Neural cell (in vitro differentiated cells): ENCODE measurements at regions not wholly inside any gene's neighbourhood (a gene's known extent, or its start where the extent isn't known, plus 50 kb on each side); places are given as distances from the start of the nearest gene placed in this dataset.

ENCODE experiments used
- H2AFZ ChIP-seq: fragments of 200-600, 300-800 bp; sonication (generic), shearing (Covaris generic); 2 replicates; pipeline ENCODE4 v1.6.0; 2014; ENCODE audit warnings: low read depth, mild to moderate bottlenecking, antibody characterized with exemption, low read length, moderate library complexity
- H3F3A ChIP-seq: fragments of 200-600 bp; shearing (Covaris generic); 2 replicates; pipeline ENCODE4 v1.6.1; 2016; ENCODE audit warnings: mild to moderate bottlenecking, moderate library complexity, mixed read lengths, antibody characterized with exemption, low read length; ENCODE audit not compliant: insufficient read depth, poor library complexity, severe bottlenecking
- H3K27ac ChIP-seq: fragments of 200-600, 300-800 bp; sonication (generic), shearing (Covaris generic); 2 replicates; pipeline ENCODE4 v1.5.1; 2014; ENCODE audit warnings: mild to moderate bottlenecking, low read length, moderate library complexity
- H3K27me3 ChIP-seq: fragments of 300-800, 200-600 bp; sonication (generic), shearing (Covaris generic); 2 replicates; pipeline ENCODE4 v1.6.0; 2014; ENCODE audit warnings: mild to moderate bottlenecking, low read depth, low read length, moderate library complexity; ENCODE audit not compliant: insufficient read depth
- H3K36me3 ChIP-seq: fragments of 300-800, 200-600 bp; sonication (generic), shearing (Covaris generic); 2 replicates; pipeline ENCODE4 v1.5.1; 2014; ENCODE audit warnings: mild to moderate bottlenecking, antibody characterized with exemption, low read length, moderate library complexity; ENCODE audit not compliant: insufficient read depth
- H3K4me2 ChIP-seq: fragments of 300-800, 200-600 bp; sonication (generic), shearing (Covaris generic); 2 replicates; pipeline ENCODE4 v1.6.0; 2014; ENCODE audit warnings: mild to moderate bottlenecking, low read length
- H3K4me3 ChIP-seq: fragments of 300-800, 200-600 bp; sonication (generic), shearing (Covaris generic); 2 replicates; pipeline ENCODE4 v1.5.1; 2014; ENCODE audit warnings: mild to moderate bottlenecking, low read length, moderate library complexity
- H3K79me2 ChIP-seq: fragments of 200-600 bp; shearing (Covaris generic); replicated peaks from 2 replicates; pipeline ENCODE4 v1.6.0; 2014; ENCODE audit warnings: mild to moderate bottlenecking, low read length, moderate library complexity; ENCODE audit not compliant: insufficient read depth
- H3K9ac ChIP-seq: fragments of 300-800, 200-600 bp; sonication (generic), shearing (Covaris generic); 2 replicates; pipeline ENCODE4 v1.6.1; 2016; ENCODE audit warnings: mild to moderate bottlenecking, low read length, mixed read lengths
- H3K9me2 ChIP-seq: fragments of 200-600 bp; shearing (Covaris generic); 2 replicates; pipeline ENCODE4 v1.6.1; 2016; ENCODE audit warnings: mild to moderate bottlenecking, low read length, mixed read lengths; ENCODE audit not compliant: insufficient read depth
- H3K9me3 ChIP-seq: fragments of 200-600, 300-800 bp; sonication (generic), shearing (Covaris generic); 2 replicates; pipeline ENCODE4 v1.6.1; 2016; ENCODE audit warnings: mild to moderate bottlenecking, mixed run types, low read length, moderate library complexity, mixed read lengths
- H4K20me1 ChIP-seq: fragments of 200-600 bp; shearing (Covaris generic); 2 replicates; pipeline ENCODE4 v1.6.1; 2016; ENCODE audit warnings: mild to moderate bottlenecking, mixed run types; ENCODE audit not compliant: insufficient read depth
- EP300 ChIP-seq: fragments of 450-650 bp; conservative IDR thresholded peaks from 2 replicates; pipeline ENCODE4 v1.6.1; 2014; ENCODE audit warnings: antibody characterized with exemption, mild to moderate bottlenecking, moderate library complexity; ENCODE audit not compliant: poor library complexity, severe bottlenecking
- EZH2 ChIP-seq: fragments of 200-600, 300-800 bp; shearing (Covaris generic), sonication (generic); IDR thresholded peaks from 2 replicates; pipeline ENCODE4 v1.6.1; 2014; ENCODE audit warnings: antibody characterized with exemption, low read length, borderline replicate concordance, mild to moderate bottlenecking; ENCODE audit not compliant: insufficient read depth, poor library complexity, severe bottlenecking
- MXI1 ChIP-seq: fragments of 450-650 bp; conservative IDR thresholded peaks from 2 replicates; pipeline ENCODE4 v1.6.1; 2014; ENCODE audit warnings: antibody characterized with exemption, mild to moderate bottlenecking; ENCODE audit not compliant: poor library complexity, severe bottlenecking
- POLR2AphosphoS5 ChIP-seq: IDR thresholded peaks from 2 replicates; pipeline ENCODE4 v1.6.1; 2012
- RAD21 ChIP-seq: fragments of 450-650 bp; conservative IDR thresholded peaks from 2 replicates; pipeline ENCODE4 v1.6.1; 2014; ENCODE audit warnings: antibody characterized with exemption, mild to moderate bottlenecking, moderate library complexity
- SMC3 ChIP-seq: fragments of 450-650 bp; conservative IDR thresholded peaks from 2 replicates; pipeline ENCODE4 v1.6.1; 2014; ENCODE audit warnings: antibody characterized with exemption, mild to moderate bottlenecking, moderate library complexity; ENCODE audit not compliant: poor library complexity
- TAF1 ChIP-seq: IDR thresholded peaks from 2 replicates; pipeline ENCODE4 v1.6.1; 2012; ENCODE audit warnings: low read depth
- TF ChIP-seq, protein P1 (sequence below): IDR thresholded peaks from 2 replicates; pipeline ENCODE4 v1.6.1; 2012; ENCODE audit warnings: borderline replicate concordance
- TF ChIP-seq, protein P2 (sequence below): fragments of 450-650 bp; IDR thresholded peaks from 2 replicates; pipeline ENCODE4 v1.5.1; 2014; ENCODE audit warnings: antibody characterized with exemption, mild to moderate bottlenecking, moderate library complexity; ENCODE audit not compliant: poor library complexity, severe bottlenecking

DNA sequence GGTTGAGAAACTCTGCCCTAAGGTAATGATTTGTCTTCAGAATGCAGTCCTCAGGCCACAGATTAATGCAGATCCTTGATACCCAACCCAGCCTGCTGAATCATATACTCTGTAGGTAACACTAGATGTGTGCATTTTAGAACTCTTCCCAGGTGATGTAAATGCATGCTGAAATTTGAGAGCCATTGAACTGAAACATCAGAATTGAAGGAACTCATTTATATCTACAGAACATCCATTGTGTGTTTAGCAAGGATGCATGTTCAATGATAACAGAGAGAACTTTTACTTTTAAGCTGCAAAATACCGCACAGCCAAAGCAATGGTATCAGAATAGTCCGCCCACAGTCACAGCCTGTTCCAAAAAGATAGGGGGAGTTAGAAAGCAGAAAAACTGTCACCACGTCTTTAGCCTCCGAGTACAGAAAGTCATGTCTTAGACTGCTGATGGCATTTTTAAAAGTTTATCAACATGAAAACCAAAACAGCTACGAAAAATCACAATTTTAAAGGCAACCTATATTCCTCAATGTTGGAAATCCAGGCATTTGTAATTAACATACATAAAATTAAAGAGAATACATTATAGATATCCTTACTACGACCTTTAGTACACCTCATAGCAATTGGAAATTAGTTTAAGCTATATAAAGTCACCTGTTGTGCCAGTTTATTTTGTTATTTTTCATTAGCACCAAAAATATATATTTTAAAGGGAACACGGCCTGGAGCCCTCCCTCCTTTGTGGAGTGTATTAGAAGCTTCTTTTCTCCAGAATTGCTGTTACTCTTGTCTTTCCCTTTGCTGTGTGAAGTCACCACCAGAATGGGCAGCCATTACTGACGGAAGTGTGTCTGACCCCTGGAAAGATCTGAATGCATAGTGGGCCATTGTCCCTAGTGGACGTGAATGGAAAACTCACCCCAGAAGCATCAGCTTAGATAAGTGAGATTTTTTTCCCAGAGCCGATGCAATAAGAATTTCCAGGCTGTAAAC is 65.8 kb upstream of the PRKAR2B start:
- TF ChIP-seq SMC3 (no peak), POLR2AphosphoS5 (no peak), EP300 (no peak), EZH2 (no peak), MXI1 (no peak), TAF1 (no peak), RAD21 (no peak)
- TF ChIP-seq, protein P1, sequence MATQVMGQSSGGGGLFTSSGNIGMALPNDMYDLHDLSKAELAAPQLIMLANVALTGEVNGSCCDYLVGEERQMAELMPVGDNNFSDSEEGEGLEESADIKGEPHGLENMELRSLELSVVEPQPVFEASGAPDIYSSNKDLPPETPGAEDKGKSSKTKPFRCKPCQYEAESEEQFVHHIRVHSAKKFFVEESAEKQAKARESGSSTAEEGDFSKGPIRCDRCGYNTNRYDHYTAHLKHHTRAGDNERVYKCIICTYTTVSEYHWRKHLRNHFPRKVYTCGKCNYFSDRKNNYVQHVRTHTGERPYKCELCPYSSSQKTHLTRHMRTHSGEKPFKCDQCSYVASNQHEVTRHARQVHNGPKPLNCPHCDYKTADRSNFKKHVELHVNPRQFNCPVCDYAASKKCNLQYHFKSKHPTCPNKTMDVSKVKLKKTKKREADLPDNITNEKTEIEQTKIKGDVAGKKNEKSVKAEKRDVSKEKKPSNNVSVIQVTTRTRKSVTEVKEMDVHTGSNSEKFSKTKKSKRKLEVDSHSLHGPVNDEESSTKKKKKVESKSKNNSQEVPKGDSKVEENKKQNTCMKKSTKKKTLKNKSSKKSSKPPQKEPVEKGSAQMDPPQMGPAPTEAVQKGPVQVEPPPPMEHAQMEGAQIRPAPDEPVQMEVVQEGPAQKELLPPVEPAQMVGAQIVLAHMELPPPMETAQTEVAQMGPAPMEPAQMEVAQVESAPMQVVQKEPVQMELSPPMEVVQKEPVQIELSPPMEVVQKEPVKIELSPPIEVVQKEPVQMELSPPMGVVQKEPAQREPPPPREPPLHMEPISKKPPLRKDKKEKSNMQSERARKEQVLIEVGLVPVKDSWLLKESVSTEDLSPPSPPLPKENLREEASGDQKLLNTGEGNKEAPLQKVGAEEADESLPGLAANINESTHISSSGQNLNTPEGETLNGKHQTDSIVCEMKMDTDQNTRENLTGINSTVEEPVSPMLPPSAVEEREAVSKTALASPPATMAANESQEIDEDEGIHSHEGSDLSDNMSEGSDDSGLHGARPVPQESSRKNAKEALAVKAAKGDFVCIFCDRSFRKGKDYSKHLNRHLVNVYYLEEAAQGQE = no peak
- TF ChIP-seq, protein P2, sequence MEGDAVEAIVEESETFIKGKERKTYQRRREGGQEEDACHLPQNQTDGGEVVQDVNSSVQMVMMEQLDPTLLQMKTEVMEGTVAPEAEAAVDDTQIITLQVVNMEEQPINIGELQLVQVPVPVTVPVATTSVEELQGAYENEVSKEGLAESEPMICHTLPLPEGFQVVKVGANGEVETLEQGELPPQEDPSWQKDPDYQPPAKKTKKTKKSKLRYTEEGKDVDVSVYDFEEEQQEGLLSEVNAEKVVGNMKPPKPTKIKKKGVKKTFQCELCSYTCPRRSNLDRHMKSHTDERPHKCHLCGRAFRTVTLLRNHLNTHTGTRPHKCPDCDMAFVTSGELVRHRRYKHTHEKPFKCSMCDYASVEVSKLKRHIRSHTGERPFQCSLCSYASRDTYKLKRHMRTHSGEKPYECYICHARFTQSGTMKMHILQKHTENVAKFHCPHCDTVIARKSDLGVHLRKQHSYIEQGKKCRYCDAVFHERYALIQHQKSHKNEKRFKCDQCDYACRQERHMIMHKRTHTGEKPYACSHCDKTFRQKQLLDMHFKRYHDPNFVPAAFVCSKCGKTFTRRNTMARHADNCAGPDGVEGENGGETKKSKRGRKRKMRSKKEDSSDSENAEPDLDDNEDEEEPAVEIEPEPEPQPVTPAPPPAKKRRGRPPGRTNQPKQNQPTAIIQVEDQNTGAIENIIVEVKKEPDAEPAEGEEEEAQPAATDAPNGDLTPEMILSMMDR = no peak
- H3K27ac ChIP-seq = no peak overlapping the region
- H3K4me2 ChIP-seq = no peak overlapping the region

DNA sequence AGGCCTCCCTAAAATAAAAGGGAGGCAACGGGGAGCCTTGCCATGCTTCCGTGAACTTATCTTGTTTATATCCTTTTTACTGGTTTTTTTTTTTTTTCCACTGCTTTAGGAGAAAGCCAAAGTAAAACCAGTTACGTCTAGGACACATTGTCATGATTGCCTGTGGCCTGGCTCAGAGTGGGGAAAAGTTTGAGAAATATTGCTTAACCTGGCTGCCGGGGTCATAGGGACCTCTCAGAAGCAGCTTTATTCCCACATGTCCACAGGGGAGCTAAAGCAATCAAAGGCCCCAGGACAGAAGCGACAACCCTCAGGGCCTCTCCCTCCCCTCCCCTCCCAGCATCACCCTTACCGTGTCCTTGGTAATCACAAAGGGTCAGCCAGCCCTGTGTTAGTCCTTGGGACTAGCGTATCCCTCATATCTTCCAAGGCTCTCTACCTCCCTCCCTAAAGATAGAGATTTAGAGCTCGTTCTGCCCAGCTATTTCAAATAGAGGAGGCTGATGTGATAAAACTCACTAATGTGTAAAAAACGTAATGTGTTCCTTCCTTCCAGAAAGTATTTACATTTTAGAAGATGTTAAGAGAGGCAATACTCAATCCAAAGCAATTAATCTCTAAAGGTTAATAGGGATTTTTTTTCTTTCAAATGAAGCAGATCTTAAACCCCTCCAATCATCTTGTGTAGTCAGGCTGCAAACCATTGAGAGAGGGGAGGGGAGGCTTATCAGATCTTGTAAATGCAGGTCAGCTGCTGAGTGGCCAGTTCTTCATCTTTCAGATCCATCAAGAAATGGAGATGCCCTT is 64.8 kb upstream of the PRKAR2B start:
- no peaks in the 10 kb centered on the region for H3K36me3 ChIP-seq
- no peak overlapping the region for H3K27ac ChIP-seq
- H3K27me3 ChIP-seq = no peaks in the 10 kb centered on the region
- no peak overlapping the region for H3K9ac ChIP-seq
- H3K4me3 ChIP-seq = no peak overlapping the region
- H2AFZ ChIP-seq = no peak overlapping the region
- TF ChIP-seq TAF1 (no peak), MXI1 (no peak), POLR2AphosphoS5 (no peak)
- no peaks in the 10 kb centered on the region for H3K9me3 ChIP-seq
- no peaks in the 10 kb centered on the region for H3F3A ChIP-seq
- no peak overlapping the region for H3K4me2 ChIP-seq
- H3K79me2 ChIP-seq = no peaks in the 10 kb centered on the region
- no peaks in the 10 kb centered on the region for H4K20me1 ChIP-seq
- H3K9me2 ChIP-seq = no peaks in the 10 kb centered on the region

More for the DNA sequence above, 65.8 kb upstream of the PRKAR2B start:
- Histone ChIP-seq H3K9me2 (no peaks in the 10 kb centered on the region), H4K20me1 (no peaks in the 10 kb centered on the region), H3K4me3 (no peak overlapping the region), H3K79me2 (no peaks in the 10 kb centered on the region), H3K9me3 (no peaks in the 10 kb centered on the region), H3K27me3 (no peaks in the 10 kb centered on the region), H3K9ac (no peak overlapping the region), H3K36me3 (no peaks in the 10 kb centered on the region), H2AFZ (no peak overlapping the region), H3F3A (no peaks in the 10 kb centered on the region)
